ENCODE measurements at regions not wholly inside any gene's neighbourhood (a gene's known extent, or its start where the extent isn't known, plus 50 kb on each side); places are given as distances from the start of the nearest gene placed in this dataset.

GRCh38 chr22:19579115-19579811 lies 55.1 kb upstream of the CLDN5 start:
- TF ChIP-seq CTCF (IDR thresholded peaks at IDR 0.05) = no peak
- no peak for TF ChIP-seq EZH2 (IDR thresholded peaks at IDR 0.05)
